NCI-H345 treated with DMSO at 0.1 percent for 48 hours (cell line): ENCODE measurements at regions not wholly inside any gene's neighbourhood (a gene's known extent, or its start where the extent isn't known, plus 50 kb on each side); places are given as distances from the start of the nearest gene placed in this dataset.
A peak's percentile ranks its signal among the peaks of the same experiment; 100 is the strongest.

Source experiments
- DNase-seq: peaks from one replicate; lab custom pipeline; 2025; ENCODE audit not compliant: unreplicated experiment; lab: John Stamatoyannopoulos, UW

DNA sequence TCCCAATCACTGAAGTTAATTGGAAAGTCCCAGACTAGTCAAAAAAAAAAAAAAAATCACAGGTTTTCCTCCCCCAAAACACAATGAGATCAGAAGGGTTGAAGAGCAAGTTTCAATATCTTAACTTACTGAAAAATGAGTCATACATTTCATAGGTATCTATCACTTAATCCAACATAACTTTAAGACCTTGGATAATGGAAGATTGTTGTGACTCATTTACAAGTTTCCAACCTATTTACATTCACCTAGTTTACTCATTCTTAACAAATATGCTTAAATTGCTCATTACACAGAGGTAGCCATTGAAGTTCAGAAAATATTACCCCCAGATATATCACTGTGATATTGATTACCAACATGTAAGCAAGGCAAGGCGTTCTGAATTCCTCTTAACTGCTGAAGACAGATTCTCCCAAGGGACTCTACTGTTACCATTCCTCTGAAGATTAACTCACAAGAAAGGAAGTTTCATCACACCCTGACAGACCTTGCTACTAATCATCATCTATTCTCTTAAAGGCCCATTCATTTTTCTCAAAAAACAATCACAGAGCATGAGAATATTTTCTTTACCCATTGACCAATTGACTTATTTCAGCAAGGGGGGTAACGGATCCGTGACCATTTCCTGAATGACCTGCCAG is 563.8 kb downstream of the TLE1 start:
- DNase-seq = no peak

DNA sequence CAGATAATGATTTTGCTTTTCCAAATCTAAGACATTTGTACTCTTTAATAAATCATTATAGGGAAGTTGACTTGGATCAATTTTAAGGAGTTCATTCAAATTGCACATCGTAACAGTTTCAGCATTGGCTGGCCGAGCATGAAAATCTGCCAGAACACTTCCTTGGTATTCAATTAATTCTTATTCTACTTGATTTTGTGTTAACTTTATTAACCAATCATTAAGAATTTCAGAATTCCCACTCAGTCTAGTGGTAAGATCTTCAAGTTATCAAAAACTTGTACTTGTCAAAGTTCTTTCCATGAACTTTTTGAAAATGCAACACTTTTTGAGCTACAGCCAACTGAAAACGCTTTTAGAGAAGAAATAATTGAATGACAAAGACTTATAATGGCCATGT is 565.8 kb downstream of the TLE1 start:
- no peak for DNase-seq

DNA sequence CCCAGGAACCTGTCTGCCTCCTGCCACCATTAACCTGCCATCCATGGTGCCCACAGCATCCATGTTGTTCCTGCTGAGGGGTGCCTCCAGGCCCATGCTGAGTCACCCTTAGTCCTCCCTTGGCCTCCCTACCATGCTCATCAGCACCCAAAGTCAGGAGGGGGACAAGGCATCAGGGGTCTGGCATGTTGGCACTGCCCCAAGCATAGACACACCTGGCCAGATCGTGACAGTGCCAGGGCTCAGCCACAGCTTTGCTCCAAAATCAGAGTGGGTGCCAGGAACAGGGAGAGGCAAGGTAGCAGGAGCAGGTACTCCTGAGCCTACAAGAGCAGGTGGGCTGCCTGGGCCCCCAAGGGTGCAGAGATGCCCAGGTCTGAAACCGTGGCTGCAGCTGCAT is 566.6 kb downstream of the TLE1 start:
- no peak for DNase-seq

- DNase-seq = no peak
Measured at GRCh38 chr9:81119591-81119990, 569.8 kb downstream of the TLE1 start.

DNA sequence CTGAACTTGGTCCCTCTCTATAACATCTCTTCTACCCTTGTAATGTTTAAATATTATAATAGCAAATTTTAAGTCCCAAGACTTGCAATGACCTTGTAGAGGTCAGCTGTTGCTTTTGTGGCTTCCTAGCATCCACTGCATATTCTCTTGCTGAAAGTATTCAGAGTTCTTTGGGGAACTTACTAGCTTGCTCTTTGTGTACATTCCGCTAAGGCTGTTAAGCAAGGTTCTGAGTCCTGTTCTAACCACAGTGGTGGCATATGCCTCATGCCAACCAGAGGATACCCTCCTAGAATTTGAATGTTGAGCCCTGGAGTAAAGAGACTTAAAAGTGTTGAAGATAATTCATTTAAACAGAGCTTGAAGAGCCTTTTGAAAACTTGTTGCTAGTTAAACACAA is 570.9 kb downstream of the TLE1 start:
- DNase-seq = no peak

DNA sequence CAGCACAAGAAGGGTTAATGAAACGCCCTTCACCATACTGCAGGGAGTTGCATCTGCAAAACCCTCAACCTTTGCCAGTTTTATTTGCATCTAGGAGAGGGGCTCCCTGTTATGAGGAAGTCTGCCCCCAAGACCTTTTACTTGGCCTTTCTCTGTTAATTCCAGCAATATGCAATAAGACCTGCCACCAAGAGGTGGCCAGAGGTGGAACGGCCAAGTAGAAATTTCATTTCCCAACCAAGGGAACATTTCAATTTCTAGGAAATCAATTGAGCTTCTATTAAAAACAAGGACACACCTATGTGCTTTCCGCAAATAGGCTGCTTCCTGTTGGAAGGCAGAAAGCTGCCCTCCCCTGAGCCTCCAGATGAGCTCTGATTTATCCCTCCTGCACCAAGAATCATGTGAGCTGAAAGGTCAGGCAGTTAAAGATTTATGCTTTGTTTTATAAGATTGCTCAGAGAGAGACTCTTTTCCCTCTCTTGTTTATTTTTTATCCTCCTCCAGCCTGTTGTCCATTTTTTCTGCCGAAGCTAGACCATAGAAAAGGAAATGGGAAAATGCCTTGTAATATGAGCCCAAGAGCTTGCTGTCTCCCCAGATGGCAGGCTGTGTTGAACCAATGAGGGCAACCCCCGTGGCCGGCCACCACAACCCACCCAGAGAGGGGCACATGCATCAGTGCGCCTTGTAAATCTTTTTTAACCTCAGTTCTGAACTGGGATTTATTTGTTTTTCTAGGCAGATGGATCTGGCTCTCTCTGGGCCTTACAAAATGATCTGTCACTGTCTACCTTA is 572.8 kb downstream of the TLE1 start:
- no peak for DNase-seq

GRCh38 chr9:81113453-81114124 is 575.8 kb downstream of the TLE1 start:
- DNase-seq = peak; percentile 3

- DNase-seq = no peak
Measured at GRCh38 chr9:81112627-81113452, 576.5 kb downstream of the TLE1 start.

GRCh38 chr9:81108821-81109220 is 580.5 kb downstream of the TLE1 start:
- no peak for DNase-seq

GRCh38 chr9:81108391-81108790 is 581.0 kb downstream of the TLE1 start:
- no peak for DNase-seq

- DNase-seq = no peak
Measured at GRCh38 chr9:81103597-81104471, 585.5 kb downstream of the TLE1 start.

DNA sequence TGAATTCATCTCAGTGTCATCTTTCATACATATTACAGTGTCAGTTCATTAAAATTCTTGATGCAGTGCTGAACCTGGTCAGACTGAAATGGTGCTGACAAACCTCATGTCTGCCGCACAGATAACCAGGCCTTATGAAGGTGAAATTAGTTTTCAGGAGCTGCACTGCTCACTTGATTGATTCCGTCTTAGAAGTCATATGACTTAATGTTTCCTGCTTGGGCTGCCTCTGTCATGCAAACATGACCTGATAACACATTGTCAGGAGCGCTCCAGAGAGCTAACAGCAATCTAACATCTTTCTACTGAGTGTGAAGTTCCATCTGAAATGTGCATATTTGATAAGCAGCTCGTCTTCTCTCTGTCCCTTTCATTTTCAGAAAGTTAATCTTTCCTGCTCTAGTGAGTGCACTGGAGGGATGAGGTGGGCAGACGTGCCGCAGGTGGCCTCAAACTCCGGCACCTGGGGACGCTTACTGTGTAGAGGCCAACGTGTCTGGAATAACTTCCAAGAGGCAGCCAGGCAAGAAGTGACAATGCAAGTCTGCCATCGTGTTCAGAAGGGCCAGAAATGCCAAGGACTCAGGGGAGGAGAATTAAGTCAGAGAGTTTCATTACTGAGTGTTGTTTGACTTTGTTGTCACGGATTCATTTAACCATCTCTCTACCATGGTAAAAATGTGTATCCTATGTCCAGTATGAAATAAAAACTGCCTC is 592.1 kb downstream of the TLE1 start:
- no peak for DNase-seq

- DNase-seq = no peak
Measured at GRCh38 chr9:81096625-81097024, 592.7 kb downstream of the TLE1 start.

DNA sequence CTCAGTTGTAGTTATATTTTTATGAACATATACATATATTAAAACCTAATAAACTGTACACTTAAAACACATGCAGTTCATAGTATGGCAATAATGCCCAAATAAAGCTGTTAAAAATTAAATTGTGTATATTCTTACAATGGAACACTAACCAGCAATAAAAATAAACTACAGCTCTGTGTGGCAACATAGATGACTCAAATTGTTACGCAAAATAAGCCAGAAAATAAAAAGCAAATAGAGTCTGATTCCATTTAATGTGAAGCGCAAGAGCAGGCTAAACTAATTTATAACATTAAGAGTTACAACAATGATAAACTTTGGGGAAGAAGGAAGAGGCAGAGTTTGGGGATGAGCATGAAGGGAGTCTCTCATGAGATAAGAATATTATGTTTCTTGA is 597.3 kb downstream of the TLE1 start:
- no peak for DNase-seq

GRCh38 chr9:81088341-81088740 is 601.0 kb downstream of the TLE1 start:
- no peak for DNase-seq

- DNase-seq = no peak
Measured at GRCh38 chr9:81086416-81086815, 602.9 kb downstream of the TLE1 start.

DNA sequence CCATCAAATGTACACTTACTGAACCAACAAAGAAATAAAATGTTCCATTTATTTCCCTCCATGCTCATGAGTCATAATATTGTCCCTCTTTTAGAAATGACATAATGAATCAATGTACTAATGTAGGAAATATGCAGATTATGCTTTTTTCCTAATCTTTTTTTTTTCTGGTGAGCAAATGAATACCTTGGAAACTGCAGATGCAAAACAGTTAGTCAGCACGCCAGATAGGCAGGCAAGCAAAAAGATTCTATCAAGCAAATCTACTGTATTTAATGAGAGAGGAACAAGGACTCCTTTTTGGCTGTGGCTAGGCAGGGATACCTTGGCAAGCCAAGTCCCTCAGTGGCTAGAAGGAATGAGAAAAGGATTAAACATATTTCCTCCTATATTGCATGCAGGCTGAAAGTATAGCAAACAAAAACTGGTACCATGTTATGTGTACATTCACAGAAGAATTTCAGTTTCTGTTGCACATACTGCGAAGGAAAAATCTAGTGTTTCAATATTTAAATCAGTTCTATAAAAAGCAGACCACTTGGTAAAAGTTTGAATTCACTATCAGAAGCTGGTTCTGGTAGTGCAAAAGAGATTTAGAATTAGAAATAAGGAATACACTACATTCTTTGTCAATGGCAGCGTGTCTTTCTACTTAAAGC is 605.4 kb downstream of the TLE1 start:
- no peak for DNase-seq

GRCh38 chr9:81083067-81083466 is 606.3 kb downstream of the TLE1 start:
- no peak for DNase-seq

DNA sequence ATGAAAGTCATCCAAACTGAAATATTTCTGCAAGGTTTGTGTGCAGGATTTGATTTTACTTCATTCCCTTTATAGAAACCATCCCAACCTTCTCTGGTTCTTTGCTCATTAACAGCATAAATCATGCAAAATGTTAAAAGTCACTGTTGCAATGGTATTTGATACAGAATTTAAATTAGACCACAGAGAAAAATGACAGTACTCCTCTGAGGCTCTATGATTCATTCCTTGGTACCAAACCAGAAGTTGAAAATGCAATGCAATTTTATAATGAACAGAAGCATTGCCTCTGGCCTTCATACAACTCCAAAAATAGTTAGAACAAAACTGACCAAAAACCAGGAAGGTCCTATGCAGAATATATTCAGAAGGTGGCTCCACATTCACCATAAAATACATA is 607.1 kb downstream of the TLE1 start:
- no peak for DNase-seq
